ENCODE measurements at regions not wholly inside any gene's neighbourhood (a gene's known extent, or its start where the extent isn't known, plus 50 kb on each side); places are given as distances from the start of the nearest gene placed in this dataset.

DNA sequence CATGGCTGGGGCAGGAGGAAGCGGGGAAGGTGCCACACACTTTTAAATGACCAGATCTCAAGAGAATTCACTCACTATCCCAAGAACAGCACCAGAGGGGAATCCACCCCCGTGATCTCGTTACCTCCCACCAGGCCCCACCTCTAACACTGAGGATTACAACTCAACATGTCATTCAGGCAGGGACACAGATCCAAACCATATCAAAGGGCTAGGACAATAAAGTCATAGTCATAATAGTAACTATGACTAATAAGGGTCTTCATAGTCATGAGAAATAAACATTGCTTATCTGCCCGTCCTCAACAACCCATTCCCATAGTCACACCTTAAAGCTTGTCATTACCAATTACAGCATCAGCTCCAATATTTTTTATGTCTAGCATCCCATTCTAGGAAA is 65.3 kb upstream of the SMC2 start:
- Mint-ChIP-seq H3K36me3 (ENCODE audit: low read depth) (no peaks in the 10 kb centered on the region), H3K27me3 (ENCODE audit: insufficient read depth) (no peaks in the 10 kb centered on the region), H3K27ac (no peak overlapping the region), H3K9me3 (no peaks in the 10 kb centered on the region), H3K4me1 (no peaks in the 10 kb centered on the region), H3K4me3 (no peak overlapping the region)
- no peaks in the 10 kb centered on the region for H3K36me3 ChIP-seq (ENCODE audit: control insufficient read depth, insufficient read depth, low read length)
- H3K4me1 ChIP-seq (ENCODE audit: control insufficient read depth, insufficient read depth, low read length) = no peaks in the 10 kb centered on the region
- no peak overlapping the region for H3K9ac ChIP-seq (ENCODE audit: extremely low read depth, low read length, poor library complexity, severe bottlenecking)
- no peak overlapping the region for H3K27ac ChIP-seq (ENCODE audit: low read depth, low read length)
- no peak for TF ChIP-seq CTCF (conservative IDR thresholded peaks at IDR 0.05)
- H3K9me3 ChIP-seq (ENCODE audit: control insufficient read depth, low read length) = peaks cover 5% of the 10 kb centered on the region
- no peak for DNase-seq
- WGBS, 2 experiments (ENCODE audit: insufficient coverage in 1 of 2, insufficient read length in 1 of 2) = 62 to 88% methylated on average over 2 to 4 of the region's 4 CpGs
- H3K27me3 ChIP-seq (ENCODE audit: control insufficient read depth, insufficient read depth, low read length, poor library complexity, severe bottlenecking) = no peaks in the 10 kb centered on the region
- no peak overlapping the region for H3K4me3 ChIP-seq (ENCODE audit: low read length)

Data from endodermal cell (in vitro differentiated cells).